Retinal pigment epithelial cell (primary cell): ENCODE measurements at regions not wholly inside any gene's neighbourhood (a gene's known extent, or its start where the extent isn't known, plus 50 kb on each side); places are given as distances from the start of the nearest gene placed in this dataset.
A peak's percentile ranks its signal among the peaks of the same experiment; 100 is the strongest.
"Not testable (repeated sequence)": the region's sequence is repeated elsewhere in the genome, so short reads cannot be mapped to it uniquely, and the experiment has no call there.

Experiments
- DNase-seq: peaks from one replicate; pipeline ENCODE4 v3.0.0-alpha.2; 2010; ENCODE audit warnings: low read depth
- H3K4me3 ChIP-seq: 2 replicates; pipeline ENCODE4 v1.5.1; 2011; ENCODE audit warnings: mild to moderate bottlenecking, low read length, control low read depth, moderate library complexity
- CTCF ChIP-seq: conservative IDR thresholded peaks from 2 replicates; pipeline ENCODE4 v1.5.1; 2011; ENCODE audit warnings: low read depth, low read length, control low read depth, inconsistent platforms

- no peak for TF ChIP-seq CTCF
- H3K4me3 ChIP-seq = no peak overlapping the region
- no peak for DNase-seq
Measured at GRCh38 chr18:28457784-28458183, 280.9 kb upstream of the CDH2 start.

- no peak for TF ChIP-seq CTCF
- no peak overlapping the region for H3K4me3 ChIP-seq
- DNase-seq = no peak
Measured at GRCh38 chr18:28455971-28456370, 279.0 kb upstream of the CDH2 start.

GRCh38 chr18:28439870-28440269, 262.9 kb upstream of the CDH2 start:
- no peak for DNase-seq
- H3K4me3 ChIP-seq = no peak overlapping the region
- TF ChIP-seq CTCF = peak; percentile 49

GRCh38 chr18:28438381-28438780, 261.5 kb upstream of the CDH2 start:
- H3K4me3 ChIP-seq = no peak overlapping the region
- DNase-seq = no peak
- no peak for TF ChIP-seq CTCF

GRCh38 chr18:28432339-28432738, 255.4 kb upstream of the CDH2 start:
- no peak overlapping the region for H3K4me3 ChIP-seq
- no peak for DNase-seq
- no peak for TF ChIP-seq CTCF

GRCh38 chr18:28425886-28426285, 249.0 kb upstream of the CDH2 start:
- no peak overlapping the region for H3K4me3 ChIP-seq
- no peak for DNase-seq
- TF ChIP-seq CTCF = no peak

- TF ChIP-seq CTCF = no peak
- H3K4me3 ChIP-seq = no peak overlapping the region
- DNase-seq = no peak
Measured at GRCh38 chr18:28422577-28422976, 245.6 kb upstream of the CDH2 start.

GRCh38 chr18:28421950-28422349, 245.0 kb upstream of the CDH2 start:
- H3K4me3 ChIP-seq, DNase-seq: not testable (repeated sequence)
